ENCODE measurements at regions not wholly inside any gene's neighbourhood (a gene's known extent, or its start where the extent isn't known, plus 50 kb on each side); places are given as distances from the start of the nearest gene placed in this dataset.

DNA sequence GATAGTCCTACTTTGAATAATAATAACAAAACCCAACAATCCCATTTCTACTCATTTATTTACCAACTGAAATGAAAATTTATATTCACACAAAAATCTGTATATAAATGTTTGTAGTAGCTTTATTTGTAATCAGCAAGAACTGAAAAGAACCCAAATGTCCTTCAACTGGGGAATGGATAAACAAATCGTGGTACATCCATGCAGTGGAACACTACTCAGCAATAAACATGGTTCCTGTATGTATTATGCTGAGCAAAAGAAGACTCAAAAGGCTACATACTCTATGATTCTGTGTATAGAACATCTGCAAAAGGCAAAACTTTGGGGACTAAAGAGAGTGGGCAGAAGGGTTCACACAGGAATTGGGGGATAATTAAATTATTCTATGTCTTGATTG lies 136.1 kb upstream of the HAND1 start:
- TF ChIP-seq, protein P1, sequence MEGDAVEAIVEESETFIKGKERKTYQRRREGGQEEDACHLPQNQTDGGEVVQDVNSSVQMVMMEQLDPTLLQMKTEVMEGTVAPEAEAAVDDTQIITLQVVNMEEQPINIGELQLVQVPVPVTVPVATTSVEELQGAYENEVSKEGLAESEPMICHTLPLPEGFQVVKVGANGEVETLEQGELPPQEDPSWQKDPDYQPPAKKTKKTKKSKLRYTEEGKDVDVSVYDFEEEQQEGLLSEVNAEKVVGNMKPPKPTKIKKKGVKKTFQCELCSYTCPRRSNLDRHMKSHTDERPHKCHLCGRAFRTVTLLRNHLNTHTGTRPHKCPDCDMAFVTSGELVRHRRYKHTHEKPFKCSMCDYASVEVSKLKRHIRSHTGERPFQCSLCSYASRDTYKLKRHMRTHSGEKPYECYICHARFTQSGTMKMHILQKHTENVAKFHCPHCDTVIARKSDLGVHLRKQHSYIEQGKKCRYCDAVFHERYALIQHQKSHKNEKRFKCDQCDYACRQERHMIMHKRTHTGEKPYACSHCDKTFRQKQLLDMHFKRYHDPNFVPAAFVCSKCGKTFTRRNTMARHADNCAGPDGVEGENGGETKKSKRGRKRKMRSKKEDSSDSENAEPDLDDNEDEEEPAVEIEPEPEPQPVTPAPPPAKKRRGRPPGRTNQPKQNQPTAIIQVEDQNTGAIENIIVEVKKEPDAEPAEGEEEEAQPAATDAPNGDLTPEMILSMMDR (IDR thresholded peaks at IDR 0.05; ENCODE audit: low read depth, low read length): no peak

DNA sequence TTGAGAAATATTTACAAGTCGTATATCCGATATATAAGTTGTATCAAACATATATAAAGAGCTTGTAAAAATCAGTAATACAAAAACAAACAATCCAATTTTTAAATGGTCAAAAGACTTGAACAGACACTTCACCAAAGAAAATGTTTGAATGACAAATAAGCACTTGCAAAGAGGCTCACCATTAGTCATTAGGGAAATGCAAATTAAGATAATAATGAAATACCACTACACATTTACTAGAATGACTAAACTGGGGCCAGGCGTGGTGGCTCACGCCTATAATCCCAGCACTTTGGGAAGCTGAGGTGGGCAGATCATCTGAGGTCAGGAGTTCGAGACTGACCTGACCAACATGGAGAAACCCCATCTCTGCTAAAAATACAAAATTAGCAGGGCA lies 134.6 kb upstream of the HAND1 start:
- TF ChIP-seq, protein P1 (IDR thresholded peaks at IDR 0.05; ENCODE audit: low read depth, low read length): no peak
- no peak for DNase-seq (ENCODE audit: extremely low read depth, low read depth)

More for the DNA sequence above, 136.1 kb upstream of the HAND1 start:
- no peak for DNase-seq (ENCODE audit: extremely low read depth, low read depth)

DNA sequence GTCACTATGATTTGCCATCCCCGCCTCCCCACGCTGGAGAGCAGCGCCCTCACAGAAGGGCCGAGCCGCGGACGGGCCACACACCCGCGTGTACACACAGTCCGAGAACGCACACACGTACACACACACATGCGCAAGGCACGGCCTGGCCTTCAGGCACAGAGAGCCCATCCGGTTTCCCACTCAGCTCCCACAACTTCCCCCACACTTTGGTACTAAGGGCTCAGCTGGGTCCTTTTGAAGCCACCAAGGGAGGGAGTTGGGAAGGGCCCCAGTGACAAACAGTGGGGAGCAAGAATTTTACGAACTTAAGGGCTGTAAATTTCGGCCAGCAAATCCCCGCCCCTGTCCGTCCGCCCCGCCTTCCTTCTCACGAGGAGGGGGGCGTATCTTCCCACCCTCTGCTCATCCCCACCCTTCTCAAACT lies 133.3 kb upstream of the HAND1 start:
- no peak for DNase-seq (ENCODE audit: extremely low read depth, low read depth)
- TF ChIP-seq, protein P1 (IDR thresholded peaks at IDR 0.05; ENCODE audit: low read depth, low read length): no peak

- DNase-seq (ENCODE audit: extremely low read depth, low read depth): peak; percentile 22
- TF ChIP-seq, protein P1 (IDR thresholded peaks at IDR 0.05; ENCODE audit: low read depth, low read length): peak; percentile 92
Measured at GRCh38 chr5:154610321-154611154, 132.5 kb upstream of the HAND1 start.

DNA sequence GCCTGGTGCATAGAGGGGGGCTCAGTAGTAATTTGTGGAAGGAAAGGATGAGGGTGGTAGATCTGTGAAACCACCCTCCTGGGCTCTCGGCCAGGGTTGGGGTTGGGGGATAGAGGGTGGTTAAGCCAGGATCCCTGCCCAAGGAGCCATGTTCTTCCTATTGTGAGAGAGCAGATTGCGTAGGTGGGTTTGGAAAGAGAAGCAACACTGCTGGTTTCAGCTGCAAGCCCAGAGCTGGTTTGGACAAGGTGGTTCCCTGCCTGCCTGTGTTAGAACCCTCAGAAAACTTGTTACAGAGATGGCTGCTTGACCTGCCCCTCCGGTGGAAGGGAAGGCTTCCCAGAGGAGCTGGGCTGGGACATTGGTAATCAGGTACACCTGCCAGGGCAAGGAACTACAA lies 131.2 kb upstream of the HAND1 start:
- TF ChIP-seq, protein P1 (IDR thresholded peaks at IDR 0.05; ENCODE audit: low read depth, low read length): no peak
- DNase-seq (ENCODE audit: extremely low read depth, low read depth): no peak

DNA sequence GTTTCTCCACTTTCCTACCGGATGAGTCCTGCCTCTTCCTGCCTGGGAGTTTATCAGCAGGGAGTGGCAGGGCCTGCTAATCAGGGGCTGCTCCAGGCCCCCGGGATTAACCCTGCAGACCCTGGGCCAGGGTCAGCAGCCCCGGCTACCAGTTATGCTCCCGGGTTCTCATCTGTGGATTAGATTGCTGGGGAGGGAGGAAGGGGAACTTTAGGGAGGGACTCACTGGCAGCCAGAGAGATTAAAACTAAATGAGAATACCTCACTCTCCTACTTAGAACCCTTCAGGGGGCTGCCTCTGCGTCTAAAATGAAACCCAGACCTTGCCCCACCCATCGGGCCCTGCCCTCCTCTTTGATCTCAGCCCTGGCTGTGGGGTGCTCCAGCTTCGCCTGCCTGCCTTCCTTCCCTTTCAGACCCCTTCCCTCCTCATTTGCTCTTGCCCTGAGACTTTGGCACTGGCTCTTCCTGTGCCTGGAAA lies 130.5 kb upstream of the HAND1 start:
- TF ChIP-seq, protein P1 (IDR thresholded peaks at IDR 0.05; ENCODE audit: low read depth, low read length): no peak
- DNase-seq (ENCODE audit: extremely low read depth, low read depth): no peak

GRCh38 chr5:154607746-154608145 lies 129.7 kb upstream of the HAND1 start:
- TF ChIP-seq, protein P1 (IDR thresholded peaks at IDR 0.05; ENCODE audit: low read depth, low read length): no peak
- no peak for DNase-seq (ENCODE audit: extremely low read depth, low read depth)
